LNCAP (cell line): ENCODE measurements at regions not wholly inside any gene's neighbourhood (a gene's known extent, or its start where the extent isn't known, plus 50 kb on each side); places are given as distances from the start of the nearest gene placed in this dataset.

ENCODE experiments used
- CTCF ChIP-seq: fragments of 450-650 bp; IDR thresholded peaks from 2 replicates; pipeline ENCODE4 v1.5.1; 2017; ENCODE audit warnings: mild to moderate bottlenecking

GRCh38 chr1:214976665-214977064, 105.9 kb upstream of the KCNK2 start:
- TF ChIP-seq CTCF, result no peak

GRCh38 chr1:214977110-214977509, 105.4 kb upstream of the KCNK2 start:
- no peak for TF ChIP-seq CTCF

GRCh38 chr1:214977700-214978374, 104.7 kb upstream of the KCNK2 start:
- TF ChIP-seq CTCF, result no peak

- no peak for TF ChIP-seq CTCF
These were observed 103.3 kb upstream of the KCNK2 start for GRCh38 chr1:214979191-214979590.

- no peak for TF ChIP-seq CTCF
These were observed 101.6 kb upstream of the KCNK2 start for GRCh38 chr1:214980921-214981320.

GRCh38 chr1:214983126-214983869, 99.2 kb upstream of the KCNK2 start:
- TF ChIP-seq CTCF, result no peak

GRCh38 chr1:214989341-214989740, 93.2 kb upstream of the KCNK2 start:
- no peak for TF ChIP-seq CTCF
